NCI-H748 (cell line): ENCODE measurements at regions not wholly inside any gene's neighbourhood (a gene's known extent, or its start where the extent isn't known, plus 50 kb on each side); places are given as distances from the start of the nearest gene placed in this dataset.

Experiments used
- DNase-seq: peaks from one replicate; lab custom pipeline; 2025; ENCODE audit not compliant: unreplicated experiment; lab: John Stamatoyannopoulos, UW

- no peak for DNase-seq
These were observed 209.3 kb downstream of the AHR start for GRCh38 chr7:17507717-17508116.

- DNase-seq: peak; percentile 75
These were observed 213.8 kb downstream of the AHR start for GRCh38 chr7:17512181-17512675.

GRCh38 chr7:17516771-17517170 lies 218.3 kb downstream of the AHR start:
- DNase-seq: no peak

GRCh38 chr7:17520941-17521340 lies 222.5 kb downstream of the AHR start:
- no peak for DNase-seq

- DNase-seq: no peak
These were observed 223.0 kb downstream of the AHR start for GRCh38 chr7:17521437-17521836.

- peak; percentile 36 for DNase-seq
These were observed 225.6 kb downstream of the AHR start for GRCh38 chr7:17523813-17524739.

GRCh38 chr7:17524746-17525145 lies 226.3 kb downstream of the AHR start:
- DNase-seq: no peak

- no peak for DNase-seq
These were observed 228.2 kb downstream of the AHR start for GRCh38 chr7:17526621-17527020.

- no peak for DNase-seq
These were observed 230.2 kb downstream of the AHR start for GRCh38 chr7:17528636-17529035.

- no peak for DNase-seq
These were observed 231.8 kb downstream of the AHR start for GRCh38 chr7:17530244-17530643.

- DNase-seq: peak; percentile 22
These were observed 232.4 kb downstream of the AHR start for GRCh38 chr7:17530741-17531421.

- no peak for DNase-seq
These were observed 234.5 kb downstream of the AHR start for GRCh38 chr7:17532861-17533404.

- no peak for DNase-seq
These were observed 235.9 kb downstream of the AHR start for GRCh38 chr7:17534348-17534747.

GRCh38 chr7:17535776-17536175 lies 237.3 kb downstream of the AHR start:
- no peak for DNase-seq

- no peak for DNase-seq
These were observed 245.9 kb downstream of the AHR start for GRCh38 chr7:17544401-17544800.

GRCh38 chr7:17545348-17545747 lies 246.9 kb downstream of the AHR start:
- no peak for DNase-seq

GRCh38 chr7:17546189-17546588 lies 247.7 kb downstream of the AHR start:
- DNase-seq: no peak

GRCh38 chr7:17546592-17546991 lies 248.1 kb downstream of the AHR start:
- DNase-seq: no peak

GRCh38 chr7:17548014-17548653 lies 249.7 kb downstream of the AHR start:
- no peak for DNase-seq

- no peak for DNase-seq
These were observed 251.0 kb downstream of the AHR start for GRCh38 chr7:17549406-17549805.

- no peak for DNase-seq
These were observed 253.9 kb downstream of the AHR start for GRCh38 chr7:17552373-17552772.
